Ishikawa (cell line): ENCODE measurements at regions not wholly inside any gene's neighbourhood (a gene's known extent, or its start where the extent isn't known, plus 50 kb on each side); places are given as distances from the start of the nearest gene placed in this dataset.

Experiments
- CEBPB ChIP-seq: IDR thresholded peaks from 2 replicates; pipeline ENCODE4 v1.6.1; 2012
- CREB1 ChIP-seq: IDR thresholded peaks from 2 replicates; pipeline ENCODE4 v1.6.1; 2012; ENCODE audit warnings: low read depth
- EGR1 ChIP-seq: IDR thresholded peaks from 2 replicates; pipeline ENCODE4 v1.6.1; 2012
- EP300 ChIP-seq: IDR thresholded peaks from 2 replicates; pipeline ENCODE4 v1.6.1; 2012; ENCODE audit warnings: borderline replicate concordance
- FOXM1 ChIP-seq: IDR thresholded peaks from 2 replicates; pipeline ENCODE4 v1.6.1; 2012; ENCODE audit warnings: low read depth, borderline replicate concordance
- MAX ChIP-seq: IDR thresholded peaks from 2 replicates; pipeline ENCODE4 v1.6.1; 2012
- RAD21 ChIP-seq: IDR thresholded peaks from 2 replicates; pipeline ENCODE4 v1.6.1; 2012; ENCODE audit warnings: low read depth
- REST ChIP-seq: IDR thresholded peaks from 2 replicates; pipeline ENCODE4 v1.6.1; 2012; ENCODE audit warnings: low read depth, mild to moderate bottlenecking
- TAF1 ChIP-seq: IDR thresholded peaks from 2 replicates; pipeline ENCODE4 v1.6.1; 2012; ENCODE audit warnings: low read depth, mild to moderate bottlenecking
- TCF12 ChIP-seq: IDR thresholded peaks from 2 replicates; pipeline ENCODE4 v1.6.1; 2012; ENCODE audit warnings: low read depth
- TEAD4 ChIP-seq: IDR thresholded peaks from 2 replicates; pipeline ENCODE4 v1.6.1; 2012
- YY1 ChIP-seq: IDR thresholded peaks from 2 replicates; pipeline ENCODE4 v1.6.1; 2012; ENCODE audit warnings: low read depth
- TF ChIP-seq, protein P1 (sequence below): IDR thresholded peaks from 2 replicates; pipeline ENCODE4 v1.6.1; 2012

- peak; percentile 18; the same call in 1 of the 2 replicates for TF ChIP-seq CEBPB
- no peak for TF ChIP-seq REST
- TF ChIP-seq YY1, result no peak
- no peak for TF ChIP-seq RAD21
- TF ChIP-seq, protein P1, sequence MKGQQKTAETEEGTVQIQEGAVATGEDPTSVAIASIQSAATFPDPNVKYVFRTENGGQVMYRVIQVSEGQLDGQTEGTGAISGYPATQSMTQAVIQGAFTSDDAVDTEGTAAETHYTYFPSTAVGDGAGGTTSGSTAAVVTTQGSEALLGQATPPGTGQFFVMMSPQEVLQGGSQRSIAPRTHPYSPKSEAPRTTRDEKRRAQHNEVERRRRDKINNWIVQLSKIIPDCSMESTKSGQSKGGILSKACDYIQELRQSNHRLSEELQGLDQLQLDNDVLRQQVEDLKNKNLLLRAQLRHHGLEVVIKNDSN, result no peak
- TF ChIP-seq TEAD4, result no peak
- no peak for TF ChIP-seq EP300
- TF ChIP-seq TAF1, result no peak
- no peak for TF ChIP-seq MAX
- no peak for TF ChIP-seq FOXM1
- no peak for TF ChIP-seq EGR1
- TF ChIP-seq TCF12, result no peak
- no peak for TF ChIP-seq CREB1
These were observed 63.6 kb upstream of the PTCHD1 start for GRCh38 chrX:23271026-23271425.
